Keratinocyte (primary cell): ENCODE measurements at regions not wholly inside any gene's neighbourhood (a gene's known extent, or its start where the extent isn't known, plus 50 kb on each side); places are given as distances from the start of the nearest gene placed in this dataset.
A peak's percentile ranks its signal among the peaks of the same experiment; 100 is the strongest.

Experiments used
- DNase-seq: peaks from one replicate; pipeline ENCODE4 v3.0.0-alpha.2; 2011; ENCODE audit warnings: low read depth, missing footprints, low spot score
- FAIRE-seq: peaks from 2 replicates; lab custom pipeline; 2011; peaks lifted over from hg19 to GRCh38; lab: Jason Lieb, UNC
- H2AFZ ChIP-seq: 2 replicates; pipeline ENCODE4 v1.6.0; 2012; ENCODE audit warnings: low read length, control low read depth, inconsistent platforms; ENCODE audit not compliant: control insufficient read depth
- H3K27ac ChIP-seq: 2 replicates; pipeline ENCODE4 v1.5.1; 2011; ENCODE audit warnings: low read length; ENCODE audit not compliant: control insufficient read depth, insufficient read depth
- H3K27me3 ChIP-seq: 3 replicates; pipeline ENCODE4 v1.6.0; 2011; ENCODE audit warnings: low read length; ENCODE audit not compliant: control insufficient read depth, insufficient read depth; ENCODE audit errors: extremely low read depth
- H3K36me3 ChIP-seq, 2 experiments: 2 replicates in 1 of 2; 3 replicates in 1 of 2; pipeline ENCODE4 v1.5.1; 2011; ENCODE audit warnings: low read length in 2 of 2, mild to moderate bottlenecking in 1 of 2; ENCODE audit not compliant: control insufficient read depth in 2 of 2, insufficient read depth in 2 of 2; ENCODE audit errors: extremely low read depth in 1 of 2
- H3K4me1 ChIP-seq: 3 replicates; pipeline ENCODE4 v1.5.1; 2011; ENCODE audit warnings: low read length; ENCODE audit not compliant: control insufficient read depth, insufficient read depth; ENCODE audit errors: extremely low read depth
- H3K4me2 ChIP-seq: 3 replicates; pipeline ENCODE4 v1.6.0; 2011; ENCODE audit warnings: low read depth, low read length; ENCODE audit not compliant: control insufficient read depth, insufficient read depth; ENCODE audit errors: extremely low read depth
- H3K4me3 ChIP-seq, 3 experiments: fragments of 200-600 bp in 1 of 3; sonication (generic) in 1 of 3; 2 replicates in 2 of 3; 3 replicates in 1 of 3; pipeline ENCODE4 v1.5.1; 2011 to 2016; ENCODE audit warnings: low read length in 3 of 3, mild to moderate bottlenecking in 3 of 3, control low read depth in 2 of 3, inconsistent platforms in 1 of 3, low read depth in 1 of 3, mixed read lengths in 1 of 3, mixed run types in 1 of 3, moderate library complexity in 1 of 3; ENCODE audit not compliant: control insufficient read depth in 2 of 3, insufficient read depth in 2 of 3; ENCODE audit errors: extremely low read depth in 1 of 3
- H3K79me2 ChIP-seq: 2 replicates; pipeline ENCODE4 v1.6.0; 2012; ENCODE audit warnings: low read length; ENCODE audit not compliant: control insufficient read depth, insufficient read depth
- H3K9ac ChIP-seq: 3 replicates; pipeline ENCODE4 v1.6.0; 2011; ENCODE audit warnings: low read length; ENCODE audit not compliant: control insufficient read depth, insufficient read depth; ENCODE audit errors: extremely low read depth
- H3K9me1 ChIP-seq: 3 replicates; pipeline ENCODE4 v1.6.0; 2011; ENCODE audit warnings: low read length; ENCODE audit not compliant: control insufficient read depth, insufficient read depth; ENCODE audit errors: extremely low read depth
- H3K9me3 ChIP-seq: 2 replicates; pipeline ENCODE4 v1.5.1; 2012; ENCODE audit warnings: low read depth, low read length; ENCODE audit not compliant: control insufficient read depth
- H4K20me1 ChIP-seq: 3 replicates; pipeline ENCODE4 v1.6.0; 2011; ENCODE audit warnings: low read length; ENCODE audit not compliant: control insufficient read depth, insufficient read depth; ENCODE audit errors: extremely low read depth
- EZH2 ChIP-seq: IDR thresholded peaks from one replicate; pipeline ENCODE4 v1.6.1; 2012; ENCODE audit warnings: inconsistent platforms, mild to moderate bottlenecking, low read length, moderate library complexity
- dilution Hi-C: fragments of 300-500 bp; cut with MboI; formaldehyde crosslinking; loops from one replicate; pipeline ENCODE4 v1.7.0; 2020; ENCODE audit warnings: low sequenced_read_pairs; ENCODE audit not compliant: extremely low pct_ligation_motif_present
- TF ChIP-seq, protein P1 (sequence below), 3 experiments: IDR thresholded peaks in 1 of 3; conservative IDR thresholded peaks in 1 of 3; optimal IDR thresholded peaks in 1 of 3; 2 replicates in 2 of 3; 3 replicates in 1 of 3; pipeline versions ENCODE3 to v1.5.1; 2011; ENCODE audit warnings: low read length in 3 of 3, mild to moderate bottlenecking in 3 of 3, moderate library complexity in 2 of 3, control low read depth in 1 of 3, inconsistent platforms in 1 of 3; ENCODE audit not compliant: insufficient read depth in 2 of 3; ENCODE audit errors: extremely low read depth in 1 of 3

DNA sequence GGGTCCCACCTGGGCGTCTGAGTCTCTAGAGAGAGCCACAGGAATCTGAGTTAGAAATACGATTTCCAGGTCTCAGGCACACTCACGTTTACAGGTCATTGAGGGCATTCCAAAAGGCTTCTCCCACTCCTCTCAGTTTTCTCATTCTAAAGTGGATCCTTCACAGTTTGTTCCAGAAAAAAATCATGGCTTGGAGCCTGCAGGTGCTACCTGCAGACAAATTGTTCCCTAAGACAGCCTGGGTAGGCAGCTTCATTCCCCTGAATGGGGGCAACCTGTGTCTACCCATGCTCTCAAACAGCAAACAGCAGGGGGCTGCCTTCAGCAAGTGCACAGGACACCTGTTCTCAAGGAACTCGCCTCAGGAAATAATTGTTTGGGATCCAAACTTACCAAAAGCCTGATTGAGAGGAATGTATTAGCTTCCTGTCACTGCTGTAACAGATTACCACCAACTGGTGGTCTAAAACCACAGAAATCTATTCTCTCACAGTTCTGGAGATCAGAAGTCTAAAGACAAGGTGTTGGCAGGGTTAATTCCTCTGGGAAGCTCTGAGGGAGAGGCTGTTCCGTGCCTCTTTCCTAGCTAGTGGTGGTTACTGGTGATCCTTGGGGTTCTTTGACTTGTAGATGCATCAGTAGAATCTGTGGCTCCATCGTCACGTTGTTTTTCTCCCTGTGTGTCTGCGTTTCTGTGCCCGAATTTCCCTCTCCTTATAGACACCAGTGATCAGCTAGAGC, 117.2 kb downstream of the RAB11FIP2 start:
- no peak overlapping the region for H2AFZ ChIP-seq
- no peaks in the 10 kb centered on the region for H3K79me2 ChIP-seq
- no peaks in the 10 kb centered on the region for H3K27me3 ChIP-seq
- dilution Hi-C loops, result no loop called here
- H3K4me1 ChIP-seq, result no peaks in the 10 kb centered on the region
- no peak overlapping the region for H3K9ac ChIP-seq
- H3K9me1 ChIP-seq, result no peaks in the 10 kb centered on the region
- no peak overlapping the region for H3K4me3 ChIP-seq
- no peak overlapping the region for H3K4me2 ChIP-seq
- no peak overlapping the region for H3K27ac ChIP-seq
- H4K20me1 ChIP-seq, result no peaks in the 10 kb centered on the region
- TF ChIP-seq, protein P1, sequence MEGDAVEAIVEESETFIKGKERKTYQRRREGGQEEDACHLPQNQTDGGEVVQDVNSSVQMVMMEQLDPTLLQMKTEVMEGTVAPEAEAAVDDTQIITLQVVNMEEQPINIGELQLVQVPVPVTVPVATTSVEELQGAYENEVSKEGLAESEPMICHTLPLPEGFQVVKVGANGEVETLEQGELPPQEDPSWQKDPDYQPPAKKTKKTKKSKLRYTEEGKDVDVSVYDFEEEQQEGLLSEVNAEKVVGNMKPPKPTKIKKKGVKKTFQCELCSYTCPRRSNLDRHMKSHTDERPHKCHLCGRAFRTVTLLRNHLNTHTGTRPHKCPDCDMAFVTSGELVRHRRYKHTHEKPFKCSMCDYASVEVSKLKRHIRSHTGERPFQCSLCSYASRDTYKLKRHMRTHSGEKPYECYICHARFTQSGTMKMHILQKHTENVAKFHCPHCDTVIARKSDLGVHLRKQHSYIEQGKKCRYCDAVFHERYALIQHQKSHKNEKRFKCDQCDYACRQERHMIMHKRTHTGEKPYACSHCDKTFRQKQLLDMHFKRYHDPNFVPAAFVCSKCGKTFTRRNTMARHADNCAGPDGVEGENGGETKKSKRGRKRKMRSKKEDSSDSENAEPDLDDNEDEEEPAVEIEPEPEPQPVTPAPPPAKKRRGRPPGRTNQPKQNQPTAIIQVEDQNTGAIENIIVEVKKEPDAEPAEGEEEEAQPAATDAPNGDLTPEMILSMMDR (optimal IDR thresholded peaks at IDR 0.05 in 1 of 3, IDR thresholded peaks at IDR 0.05 in 1 of 3, conservative IDR thresholded peaks at IDR 0.05 in 1 of 3; ENCODE audit: extremely low read depth in 1 of 3, insufficient read depth in 2 of 3, low read length in 3 of 3), result peak in 1 of 3 experiments; percentile 23
- no peak for TF ChIP-seq EZH2
- DNase-seq, result no peak
- H3K9me3 ChIP-seq, result no peaks in the 10 kb centered on the region
- H3K36me3 ChIP-seq, result no peaks in the 10 kb centered on the region
- FAIRE-seq, result no peak

GRCh38 chr10:117931078-117931477, 115.7 kb downstream of the RAB11FIP2 start:
- Histone ChIP-seq H2AFZ (no peak overlapping the region), H3K9ac (no peak overlapping the region), H3K27me3 (no peaks in the 10 kb centered on the region), H3K36me3 (no peaks in the 10 kb centered on the region), H3K4me1 (no peaks in the 10 kb centered on the region), H3K79me2 (no peaks in the 10 kb centered on the region), H4K20me1 (no peaks in the 10 kb centered on the region), H3K4me3 (no peak overlapping the region), H3K4me2 (no peak overlapping the region), H3K9me3 (no peaks in the 10 kb centered on the region), H3K27ac (no peak overlapping the region), H3K9me1 (no peaks in the 10 kb centered on the region)
- TF ChIP-seq, protein P1 (optimal IDR thresholded peaks at IDR 0.05 in 1 of 3, IDR thresholded peaks at IDR 0.05 in 1 of 3, conservative IDR thresholded peaks at IDR 0.05 in 1 of 3; ENCODE audit: extremely low read depth in 1 of 3, insufficient read depth in 2 of 3, low read length in 3 of 3), result no peak
- no peak for TF ChIP-seq EZH2
- dilution Hi-C loops, result no loop called here
- DNase-seq, result no peak
- no peak for FAIRE-seq
